ENCODE measurements at regions not wholly inside any gene's neighbourhood (a gene's known extent, or its start where the extent isn't known, plus 50 kb on each side); places are given as distances from the start of the nearest gene placed in this dataset.
"Not testable (repeated sequence)": the region's sequence is repeated elsewhere in the genome, so short reads cannot be mapped to it uniquely, and the experiment has no call there.

- DNase-seq = no peak
Observed at GRCh38 chr2:207371877-207372276, 157.9 kb upstream of the CREB1 start.

DNA sequence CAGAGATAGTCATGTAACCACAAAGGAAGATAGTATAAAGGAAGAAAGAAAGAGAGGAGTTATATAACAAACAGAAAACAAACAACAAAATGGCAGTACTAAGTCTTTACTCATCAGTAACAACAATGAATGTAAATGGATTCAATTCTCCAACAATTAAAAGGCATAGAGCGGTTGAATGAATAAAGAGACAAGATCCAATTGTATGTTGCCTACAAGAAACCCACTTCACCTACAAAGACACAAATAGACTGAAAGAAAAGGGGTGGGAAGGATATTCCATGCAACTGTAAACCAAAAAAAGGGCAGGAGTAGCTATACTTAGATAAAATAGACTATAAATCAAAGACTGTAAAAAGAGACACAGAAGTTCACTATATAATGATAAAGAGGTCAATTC, 157.3 kb upstream of the CREB1 start:
- no peak for DNase-seq

DNA sequence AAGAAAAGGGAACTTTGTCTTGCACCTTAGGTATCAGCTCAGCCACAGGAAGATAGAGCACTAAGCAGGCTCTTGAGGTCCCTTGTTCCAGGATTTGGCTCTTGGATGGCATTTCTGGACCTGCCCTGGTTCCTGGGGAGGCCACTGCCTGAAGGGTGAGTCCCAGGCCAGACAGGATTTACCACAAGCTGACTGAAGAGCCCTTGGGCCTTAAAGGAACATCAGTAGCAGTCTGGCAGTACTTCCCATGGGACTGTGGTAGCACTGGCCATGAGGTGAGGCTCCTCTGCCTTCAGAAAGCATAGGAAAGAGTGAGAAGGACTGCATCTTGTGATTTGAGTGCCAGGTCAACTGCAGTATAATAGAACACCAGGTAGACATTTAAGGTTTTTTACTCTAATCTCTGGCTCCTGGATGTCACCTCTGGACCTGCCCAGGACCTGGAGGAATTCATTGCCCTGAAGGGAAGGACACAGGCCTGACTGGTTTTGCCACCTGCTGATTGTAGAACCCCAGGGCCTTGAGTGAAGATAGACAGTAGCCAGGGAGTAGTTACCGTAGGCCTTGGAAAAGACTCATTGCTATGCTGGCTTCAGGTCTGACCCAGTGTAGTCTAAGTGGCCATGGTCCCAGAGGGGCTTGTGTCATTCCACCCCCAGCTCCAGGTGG, 154.4 kb upstream of the CREB1 start:
- DNase-seq = no peak

DNA sequence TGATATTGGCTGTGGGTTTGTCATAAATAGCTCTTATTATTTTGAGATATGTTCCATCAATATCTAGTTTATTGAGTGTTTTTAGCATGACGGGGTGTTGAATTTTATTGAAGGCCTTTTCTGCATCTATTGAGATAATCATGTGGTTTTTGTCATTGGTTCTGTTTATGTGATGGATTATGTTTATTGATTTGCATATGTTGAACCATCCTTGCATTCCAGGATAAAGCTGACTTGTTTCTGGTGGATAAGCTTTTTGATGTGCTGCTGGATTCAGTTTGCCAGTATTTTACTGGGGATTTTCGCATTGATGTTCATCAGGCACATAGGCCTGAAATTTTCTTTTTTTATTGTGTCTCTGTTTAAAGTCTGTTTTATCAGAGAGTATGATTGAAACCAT, 151.1 kb upstream of the CREB1 start:
- DNase-seq = not testable (repeated sequence)

DNA sequence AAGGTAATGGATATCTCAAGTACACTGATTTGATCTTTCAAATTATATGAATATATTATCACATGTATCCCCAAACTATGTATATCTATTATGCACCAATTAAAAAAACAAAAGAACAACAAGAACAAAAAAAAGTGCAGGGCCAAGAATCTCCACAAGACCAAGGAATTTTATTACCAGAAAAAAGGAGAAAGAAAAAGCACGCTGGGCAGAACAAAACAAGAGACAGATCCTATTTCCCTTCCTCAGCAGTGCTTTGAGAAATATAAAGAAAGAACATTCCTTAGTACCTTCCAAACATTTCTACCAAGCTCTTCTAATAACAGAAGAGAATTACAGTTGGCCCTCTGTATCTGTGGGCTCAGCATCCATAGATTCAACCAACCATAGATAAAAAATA, 144.7 kb upstream of the CREB1 start:
- no peak for DNase-seq

GRCh38 chr2:207385903-207386302, 143.9 kb upstream of the CREB1 start:
- DNase-seq = no peak

- no peak for DNase-seq
Observed at GRCh38 chr2:207387001-207387571, 142.7 kb upstream of the CREB1 start.

DNA sequence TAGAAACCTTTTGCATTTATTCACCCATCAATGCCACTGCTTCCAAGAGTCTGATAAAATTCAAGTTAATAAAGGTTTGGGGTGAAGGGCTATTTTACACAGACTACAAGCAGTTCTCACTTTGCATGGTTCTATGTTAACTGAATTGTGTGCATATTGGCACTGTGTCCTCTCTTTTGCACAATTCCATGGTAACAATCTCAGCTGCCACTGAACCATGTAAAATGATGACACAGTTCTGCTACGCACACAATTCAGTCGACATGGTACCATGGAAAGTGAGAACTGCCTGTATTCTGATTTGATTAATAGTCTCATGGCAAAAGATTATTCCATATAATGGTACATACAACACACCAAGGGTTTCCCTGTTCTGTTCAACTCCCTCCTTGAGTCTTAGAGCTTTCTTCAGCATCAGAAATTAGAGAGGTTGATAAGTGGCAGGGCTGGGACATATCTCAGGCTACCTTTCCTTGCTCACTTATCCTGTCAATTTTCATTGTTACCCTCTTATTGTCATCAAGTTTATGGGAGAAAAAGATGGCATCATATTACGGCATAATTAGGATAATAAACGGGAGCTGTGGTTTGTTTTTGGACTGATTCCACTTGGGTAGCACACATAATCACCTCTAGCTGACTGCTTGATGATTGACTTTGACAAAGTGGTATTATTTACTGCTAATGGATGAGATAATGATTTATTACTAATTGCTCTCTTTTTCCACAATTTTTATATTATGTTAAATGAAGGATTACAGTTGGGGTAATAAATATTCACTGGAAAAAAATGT, 139.3 kb upstream of the CREB1 start:
- peak; percentile 81 for DNase-seq

GRCh38 chr2:207394203-207394781, 135.5 kb upstream of the CREB1 start:
- no peak for DNase-seq

DNA sequence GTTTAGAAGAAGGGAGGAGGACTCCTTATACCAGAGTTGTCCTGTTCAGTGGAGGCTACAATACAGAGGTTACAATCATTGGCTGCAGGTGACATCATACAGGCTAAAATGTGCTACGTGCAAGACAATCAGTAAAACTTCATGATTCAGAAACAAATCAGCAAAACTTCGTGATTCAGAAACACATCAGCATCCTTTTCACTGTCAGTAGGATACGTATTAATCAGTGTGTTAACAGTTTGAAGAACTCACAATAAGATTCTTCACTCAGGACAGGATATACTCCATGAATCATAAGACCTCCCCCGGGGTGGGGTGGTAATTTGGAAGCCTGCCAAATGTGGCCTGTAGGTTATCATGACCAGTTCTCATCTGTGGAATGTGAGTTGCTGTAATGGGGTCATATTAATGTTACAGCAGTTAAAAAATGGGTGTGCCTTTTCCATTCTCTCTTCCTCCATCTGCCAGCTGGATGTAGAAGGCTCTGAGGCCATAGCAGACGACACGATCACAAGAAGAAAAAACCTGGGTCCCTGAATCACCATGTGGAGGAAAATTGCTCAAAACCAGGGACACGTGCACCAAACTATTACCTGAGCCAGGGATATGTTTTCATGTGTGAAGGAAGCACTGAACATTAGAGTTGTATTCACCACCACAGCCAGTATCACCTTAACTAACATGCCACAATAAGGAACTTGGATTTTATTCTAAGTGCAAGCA, 134.8 kb upstream of the CREB1 start:
- DNase-seq = no peak

DNA sequence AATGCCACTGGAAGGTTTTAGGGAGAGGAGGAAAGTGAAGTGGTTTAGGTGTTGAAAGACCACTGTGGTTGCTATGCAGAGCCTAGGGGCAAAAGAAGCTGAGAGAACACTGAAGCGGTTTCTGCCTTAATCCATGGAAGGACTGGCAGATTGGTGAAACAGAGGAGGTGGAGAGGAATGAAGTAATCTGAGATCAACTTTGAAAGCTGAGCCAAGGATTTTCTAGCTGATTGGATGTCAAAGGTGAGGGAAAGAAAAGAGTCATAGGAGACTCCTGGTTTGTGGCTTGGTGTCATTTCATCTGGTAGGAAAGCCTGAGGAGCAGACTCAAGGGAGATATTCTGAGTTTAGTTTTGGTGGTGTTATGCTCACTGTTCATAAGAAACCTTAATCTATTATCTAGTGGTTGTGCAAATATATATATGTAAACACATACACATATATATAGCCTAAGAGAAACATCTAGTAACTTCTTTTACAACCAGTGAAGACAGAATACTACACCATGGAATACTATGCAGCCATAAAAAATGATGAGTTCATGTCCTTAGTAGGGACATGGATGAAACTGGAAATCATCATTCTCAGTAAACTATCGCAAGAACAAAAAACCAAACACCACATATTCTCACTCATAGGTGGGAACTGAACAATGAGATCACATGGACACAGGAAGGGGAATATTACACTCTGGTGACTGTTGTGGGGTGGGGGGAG, 134.1 kb upstream of the CREB1 start:
- no peak for DNase-seq

DNA sequence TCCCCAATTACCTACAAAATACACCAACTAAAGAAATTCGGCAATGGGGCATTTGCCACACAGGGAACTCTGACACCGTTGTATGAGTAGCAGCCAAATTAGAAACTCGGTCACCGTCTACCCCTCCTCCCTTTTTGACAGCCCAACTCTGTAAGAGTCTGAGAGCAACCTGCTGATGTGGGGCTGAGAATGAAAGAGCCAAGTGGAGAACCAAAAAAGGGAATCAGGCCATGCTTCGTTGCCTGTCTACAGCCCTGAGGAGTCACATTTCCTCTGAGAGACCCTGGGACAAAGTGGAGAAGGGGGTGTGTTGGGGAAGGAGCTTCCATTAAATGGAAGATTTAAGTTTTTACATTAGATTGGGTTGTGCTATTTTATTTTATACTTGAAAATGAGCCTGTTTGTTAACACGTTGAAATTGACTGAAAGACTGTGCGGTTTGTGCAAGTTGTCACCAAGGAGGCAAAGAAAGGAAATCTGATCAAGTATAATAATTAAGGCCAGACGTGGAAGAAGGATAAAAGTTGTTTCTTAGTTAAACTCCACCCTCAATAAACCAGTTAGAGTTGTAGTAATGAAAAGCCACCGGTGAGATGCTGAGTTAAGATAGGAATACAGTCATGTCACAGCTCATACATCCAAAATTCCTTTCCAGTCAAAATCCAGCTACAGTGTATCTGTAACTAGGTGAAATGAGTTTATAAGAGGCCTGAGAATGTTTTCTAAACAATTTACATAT, 131.7 kb upstream of the CREB1 start:
- DNase-seq = no peak

DNA sequence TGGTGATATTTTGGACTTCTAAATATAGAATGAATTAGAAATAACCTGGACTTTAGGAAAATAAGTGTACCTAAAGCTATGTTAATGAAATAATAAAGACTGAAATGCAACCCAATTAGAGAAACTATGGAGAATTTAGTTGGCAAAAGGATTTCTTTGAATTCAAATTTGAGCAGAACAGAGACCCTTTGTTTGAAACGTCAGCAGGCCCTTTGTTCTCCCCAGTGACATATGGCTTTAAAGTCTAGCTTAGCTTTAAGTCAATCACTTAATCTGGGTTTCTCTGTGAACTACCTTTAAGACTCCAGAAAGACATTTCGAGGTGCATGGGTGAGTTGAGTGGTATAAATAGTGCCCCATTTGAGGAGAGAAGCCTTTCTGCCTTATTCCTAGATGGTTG, 130.5 kb upstream of the CREB1 start:
- DNase-seq = no peak

DNA sequence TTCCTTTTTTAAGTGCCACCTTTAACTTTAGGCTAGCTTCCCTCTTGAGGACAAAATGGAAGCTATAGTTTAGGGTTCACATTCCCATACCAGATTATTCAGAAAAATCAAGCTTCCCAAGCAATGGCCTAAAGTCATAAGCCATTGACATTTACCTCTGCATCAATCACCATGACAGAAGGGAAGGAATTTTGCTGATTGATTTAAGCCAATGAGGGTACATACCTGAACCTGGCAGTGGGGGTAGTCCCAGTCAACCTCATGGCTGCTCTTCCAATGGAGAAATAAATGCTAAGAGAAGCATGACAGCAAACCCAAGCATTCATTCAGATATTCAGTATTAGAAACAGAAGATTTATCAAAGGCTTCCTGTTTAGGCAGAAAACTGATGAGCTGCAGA, 128.4 kb upstream of the CREB1 start:
- DNase-seq = no peak

DNA sequence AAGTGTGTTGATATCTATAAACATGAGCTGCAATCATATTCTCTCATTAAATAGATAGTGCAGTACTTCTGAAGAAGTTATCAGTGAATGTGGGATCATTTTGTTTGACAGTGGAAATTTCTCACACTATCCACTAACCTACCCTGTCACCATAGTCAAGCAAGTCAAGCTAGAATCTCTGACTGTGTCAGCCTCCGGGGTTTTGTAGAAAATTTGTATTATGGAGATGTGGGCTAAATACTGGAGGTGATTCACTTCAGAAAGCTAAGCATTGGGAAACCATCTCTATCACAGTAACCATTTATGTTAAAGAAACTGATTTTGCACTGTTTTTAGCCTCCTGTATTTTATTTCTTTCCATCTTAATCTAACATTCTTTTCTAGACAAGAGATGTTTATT, 126.6 kb upstream of the CREB1 start:
- DNase-seq = no peak

DNA sequence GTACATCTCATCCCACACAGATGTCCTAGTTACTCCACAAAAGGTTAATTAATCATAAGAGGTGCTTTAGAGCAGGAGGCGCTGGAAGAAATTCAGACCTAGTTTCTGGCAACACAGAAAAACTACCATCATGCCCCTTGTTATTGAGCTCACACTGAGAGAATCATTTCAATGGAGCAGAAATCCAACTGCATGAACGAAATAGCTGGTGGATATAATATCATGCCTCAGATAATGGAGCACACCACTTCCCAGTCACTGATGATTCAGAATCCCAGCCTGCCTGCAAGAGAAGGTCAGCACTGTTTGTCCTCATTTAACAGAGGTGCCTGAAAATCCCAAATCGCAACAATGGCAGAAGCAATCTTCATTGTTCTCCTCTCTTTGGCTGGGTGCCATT, 125.8 kb upstream of the CREB1 start:
- no peak for DNase-seq

GRCh38 chr2:207405150-207405549, 124.6 kb upstream of the CREB1 start:
- no peak for DNase-seq

DNA sequence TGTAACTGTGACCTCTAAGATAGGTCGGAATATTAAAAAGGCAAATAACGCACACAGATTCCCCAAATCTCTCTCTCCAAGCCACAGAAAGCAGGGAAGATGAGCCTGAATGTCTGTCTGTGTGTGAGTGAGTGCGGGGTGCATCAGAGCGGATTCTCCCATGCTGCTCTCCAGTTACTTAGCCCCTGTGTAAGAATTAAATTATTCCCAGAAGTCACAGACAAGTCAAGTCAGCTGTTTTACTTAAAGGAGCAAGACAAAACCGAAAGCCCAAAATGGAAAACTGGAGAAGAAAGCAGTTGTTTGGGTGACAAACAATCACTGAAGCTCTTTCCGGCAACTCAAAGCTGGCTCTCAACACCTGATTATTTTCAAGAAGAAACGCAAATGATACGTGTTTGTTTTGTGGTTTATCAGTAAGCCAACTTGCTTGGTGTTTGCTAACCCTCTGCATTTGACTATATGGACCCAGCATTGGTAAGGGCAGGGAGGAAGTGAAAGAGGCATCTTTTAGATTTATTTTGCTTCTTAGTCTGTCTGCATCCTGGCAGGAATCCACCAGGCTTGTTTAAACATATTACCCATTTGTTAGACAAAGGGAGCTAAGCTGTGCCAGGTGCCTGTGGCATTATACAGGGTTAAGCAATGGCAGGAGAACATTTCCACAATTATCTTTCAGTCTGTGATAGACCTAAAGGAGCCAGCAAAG, 121.5 kb upstream of the CREB1 start:
- peak; percentile 90 for DNase-seq

DNA sequence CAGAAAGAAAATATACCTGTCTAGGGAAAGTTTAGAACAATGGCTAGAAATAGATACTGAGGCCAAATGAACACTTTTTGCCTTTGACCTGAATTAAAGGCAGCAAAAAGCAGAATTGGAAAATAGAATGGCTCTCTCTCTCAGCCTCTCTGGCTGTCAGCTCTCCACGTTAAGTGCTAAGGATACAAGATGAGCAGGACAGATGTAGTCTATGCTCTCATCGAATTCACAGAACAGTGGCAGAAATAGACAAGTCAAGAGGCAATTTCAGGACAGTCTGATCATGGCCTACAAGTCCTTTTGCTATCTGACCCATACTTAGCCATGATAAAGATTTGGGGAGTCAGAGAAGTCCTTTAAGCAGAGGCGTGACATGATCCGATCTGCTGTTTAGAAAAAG, 120.2 kb upstream of the CREB1 start:
- no peak for DNase-seq

DNA sequence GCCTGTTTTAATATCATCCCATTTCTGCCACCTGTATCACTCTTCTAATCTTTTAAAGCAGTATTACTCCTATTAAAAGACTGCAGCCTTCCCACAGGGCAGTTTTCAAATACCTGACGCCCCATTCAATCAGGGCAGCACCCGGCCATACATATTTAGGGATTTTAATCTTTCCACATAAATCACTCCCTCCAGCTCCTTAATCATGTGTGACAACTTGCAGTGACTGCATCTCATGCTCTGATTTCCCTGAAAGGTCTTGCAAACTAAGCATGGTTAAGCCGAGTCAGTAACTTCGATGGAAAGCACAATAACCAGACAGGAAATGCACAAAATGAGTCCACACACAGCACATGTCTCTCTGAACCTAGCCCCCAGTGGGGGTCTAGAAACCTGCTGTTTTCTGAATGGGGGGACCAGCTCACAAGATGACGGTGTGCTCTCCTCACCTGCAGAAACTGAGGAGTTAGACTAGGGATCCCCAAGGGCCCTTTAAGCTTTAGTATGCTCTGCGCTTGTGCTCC, 116.9 kb upstream of the CREB1 start:
- DNase-seq = no peak

- DNase-seq = no peak
Observed at GRCh38 chr2:207413376-207413907, 116.3 kb upstream of the CREB1 start.
